Endothelial cell of umbilical vein (primary cell): ENCODE measurements at regions not wholly inside any gene's neighbourhood (a gene's known extent, or its start where the extent isn't known, plus 50 kb on each side); places are given as distances from the start of the nearest gene placed in this dataset.

Source experiments
- BruUV-seq: library from RNA; stranded (reverse); fragments of 400-500 nt; replicated peaks from 2 replicates; lab custom pipeline; 2021; lab: Mats Ljungman, UMichigan
- CTCF ChIA-PET: fragments of 300-600, 350-600 bp; sonication (Branson Sonifier 250); formaldehyde crosslinking; loops from one replicate; lab custom pipeline; 2021; ENCODE audit warnings: antibody characterized with exemption, inconsistent platforms; lab: Charles Lee
- POLR2A ChIA-PET: fragments of 300-600, 350-600 bp; sonication (Branson Sonifier 250); formaldehyde crosslinking; loops from one replicate; lab custom pipeline; 2021; ENCODE audit warnings: antibody characterized with exemption, inconsistent platforms; lab: Charles Lee
- DNase-seq: peaks from one replicate; pipeline ENCODE4 v3.0.0-alpha.2; 2011; ENCODE audit warnings: low read depth, low spot score
- FAIRE-seq: peaks from 2 replicates; lab custom pipeline; 2011; peaks lifted over from hg19 to GRCh38; lab: Jason Lieb, UNC
- H2AFZ ChIP-seq: 2 replicates; pipeline ENCODE4 v1.6.0; 2012; ENCODE audit warnings: low read depth, low read length, control low read depth, inconsistent platforms
- H3K27ac ChIP-seq: 2 replicates; pipeline ENCODE4 v1.5.1; 2011; ENCODE audit warnings: low read depth, mild to moderate bottlenecking, control low read depth, low read length, moderate library complexity; ENCODE audit not compliant: insufficient read depth
- H3K27me3 ChIP-seq, 2 experiments: 2 replicates each; pipeline versions ENCODE4 v1.6.0 to v1.6.1; 2011; ENCODE audit warnings: low read length in 2 of 2, mixed read lengths in 1 of 2; ENCODE audit not compliant: control insufficient read depth in 2 of 2, insufficient read depth in 2 of 2
- H3K36me3 ChIP-seq, 2 experiments: 2 replicates in 1 of 2; 3 replicates in 1 of 2; pipeline ENCODE4 v1.5.1; 2011; ENCODE audit warnings: low read length in 2 of 2, mild to moderate bottlenecking in 1 of 2, moderate library complexity in 1 of 2; ENCODE audit not compliant: control insufficient read depth in 2 of 2, insufficient read depth in 2 of 2; ENCODE audit errors: extremely low read depth in 1 of 2
- H3K4me1 ChIP-seq: 3 replicates; pipeline ENCODE4 v1.5.1; 2011; ENCODE audit warnings: mild to moderate bottlenecking, low read length; ENCODE audit not compliant: control insufficient read depth, insufficient read depth; ENCODE audit errors: extremely low read depth
- H3K4me2 ChIP-seq: 2 replicates; pipeline ENCODE4 v1.6.1; 2011; ENCODE audit warnings: low read length, control low read depth, mixed read lengths; ENCODE audit not compliant: insufficient read depth
- H3K4me3 ChIP-seq, 3 experiments: fragments of 200-600 bp in 1 of 3; sonication (generic), shearing (Covaris generic) in 1 of 3; replicated peaks in 1 of 3; 2 replicates each; pipeline ENCODE4 v1.5.1; 2011 to 2016; ENCODE audit warnings: control low read depth in 3 of 3, low read length in 3 of 3, mild to moderate bottlenecking in 2 of 3, inconsistent platforms in 1 of 3, low read depth in 1 of 3, moderate library complexity in 1 of 3; ENCODE audit not compliant: insufficient read depth in 1 of 3
- H3K79me2 ChIP-seq: 2 replicates; pipeline ENCODE4 v1.6.0; 2012; ENCODE audit warnings: low read length, inconsistent platforms; ENCODE audit not compliant: control insufficient read depth, insufficient read depth
- H3K9ac ChIP-seq: replicated peaks from 2 replicates; pipeline ENCODE3; 2011; ENCODE audit warnings: low read length, control low read depth; ENCODE audit not compliant: insufficient read depth; ENCODE audit errors: extremely low read depth
- H3K9me1 ChIP-seq: replicated peaks from 3 replicates; pipeline ENCODE4 v1.6.0; 2011; ENCODE audit warnings: mild to moderate bottlenecking, low read length; ENCODE audit not compliant: control insufficient read depth, insufficient read depth; ENCODE audit errors: extremely low read depth
- H3K9me3 ChIP-seq: replicated peaks from 2 replicates; pipeline ENCODE4 v1.5.1; 2012; ENCODE audit warnings: low read length, inconsistent platforms; ENCODE audit not compliant: control insufficient read depth, insufficient read depth
- H4K20me1 ChIP-seq: replicated peaks from 2 replicates; pipeline ENCODE3; 2011; ENCODE audit warnings: mild to moderate bottlenecking, low read length; ENCODE audit not compliant: control insufficient read depth, insufficient read depth; ENCODE audit errors: extremely low read depth
- CTCF ChIP-seq, 2 donors: IDR thresholded peaks; 1 replicate in 1 of 2; 2 replicates in 1 of 2; pipeline ENCODE4 v1.5.1; 2011; ENCODE audit warnings: low read length in 2 of 2, mild to moderate bottlenecking in 2 of 2, moderate library complexity in 2 of 2, control low read depth in 1 of 2, inconsistent platforms in 1 of 2, low read depth in 1 of 2; ENCODE audit not compliant: insufficient read depth in 1 of 2; ENCODE audit errors: extremely low read depth in 1 of 2
- EZH2 ChIP-seq: IDR thresholded peaks from 2 replicates; pipeline ENCODE4 v1.6.1; 2012; ENCODE audit warnings: borderline replicate concordance, low read depth, mild to moderate bottlenecking, moderate library complexity, low read length, inconsistent platforms; ENCODE audit not compliant: severe bottlenecking
- FOS ChIP-seq: IDR thresholded peaks from 2 replicates; pipeline ENCODE4 v1.6.1; 2011; ENCODE audit warnings: mild to moderate bottlenecking, low read length, moderate library complexity, borderline replicate concordance; ENCODE audit not compliant: insufficient read depth
- GATA2 ChIP-seq: IDR thresholded peaks from 2 replicates; pipeline ENCODE4 v1.7.0; 2011; ENCODE audit warnings: low read depth, mild to moderate bottlenecking, moderate library complexity, mixed read lengths, low read length; ENCODE audit not compliant: insufficient read length, insufficient read depth
- JUN ChIP-seq: IDR thresholded peaks from 2 replicates; pipeline ENCODE4 v1.6.1; 2011; ENCODE audit warnings: borderline replicate concordance, low read depth; ENCODE audit not compliant: insufficient read length, insufficient read depth
- MAX ChIP-seq: IDR thresholded peaks from 2 replicates; pipeline ENCODE4 v1.6.1; 2011; ENCODE audit not compliant: insufficient read depth, insufficient read length
- MYC ChIP-seq: IDR thresholded peaks from one replicate; pipeline ENCODE4 v1.6.1; 2011; ENCODE audit warnings: mild to moderate bottlenecking, low read depth, low read length
- POLR2A ChIP-seq: IDR thresholded peaks from 2 replicates; pipeline ENCODE4 v1.6.1; 2012; ENCODE audit warnings: low read depth, mild to moderate bottlenecking, control low read depth, low read length
- POLR2AphosphoS5 ChIP-seq: IDR thresholded peaks from 2 replicates; pipeline ENCODE4 v1.6.1; 2012; ENCODE audit warnings: low read depth, mild to moderate bottlenecking, control low read depth, low read length, moderate library complexity; ENCODE audit not compliant: insufficient read depth
- dilution Hi-C: fragments of 300-500 bp; cut with MboI; formaldehyde crosslinking; loops from one replicate; pipeline ENCODE4 v1.15.0; 2019; ENCODE audit warnings: low sequenced_read_pairs; ENCODE audit not compliant: extremely low pct_ligation_motif_present
- intact Hi-C: fragments of 100-400 bp; cut with micrococcal nuclease; formaldehyde crosslinking; loops from one replicate; pipeline ENCODE4 v1.10.0; 2022

GRCh38 chr11:87894961-87895360 lies 280.3 kb downstream of the RAB38 start:
- dilution Hi-C loops (no loop called here), intact Hi-C loops (no loop called here)
- Histone ChIP-seq H4K20me1 (no peaks in the 10 kb centered on the region), H3K79me2 (no peaks in the 10 kb centered on the region), H3K27me3 (no peaks in the 10 kb centered on the region), H3K27ac (no peak overlapping the region), H3K4me3 (no peak overlapping the region), H3K9ac (no peak overlapping the region), H3K9me1 (no peaks in the 10 kb centered on the region), H3K4me2 (no peak overlapping the region), H3K36me3 (no peaks in the 10 kb centered on the region), H3K9me3 (no peaks in the 10 kb centered on the region), H2AFZ (no peak overlapping the region), H3K4me1 (no peaks in the 10 kb centered on the region)
- no TSS peak for BruUV-seq
- no peak for TF ChIP-seq EZH2
- no peak for TF ChIP-seq FOS
- no peak for TF ChIP-seq POLR2A
- no peak for TF ChIP-seq MAX
- TF ChIP-seq JUN: no peak
- no peak for TF ChIP-seq CTCF (IDR thresholded peaks at IDR 0.05; ENCODE audit: extremely low read depth in 1 of 2, insufficient read depth in 1 of 2, low read depth in 1 of 2, low read length in 2 of 2)
- no peak for TF ChIP-seq GATA2
- no peak for TF ChIP-seq POLR2AphosphoS5
- no peak for TF ChIP-seq MYC
- ChIA-PET POLR2A (no interaction called here), CTCF (no interaction called here)
- DNase-seq: no peak
- FAIRE-seq: no peak
